SK-N-SH treated with all-trans-retinoic acid at 6 μM for 48 hours (cell line): ENCODE measurements at regions not wholly inside any gene's neighbourhood (a gene's known extent, or its start where the extent isn't known, plus 50 kb on each side); places are given as distances from the start of the nearest gene placed in this dataset.

Source experiments
- ATAC-seq: fragments of 200-7000 bp; cut with Tn5 transposase; 3 replicates; pipeline ENCODE4 v1.9.1; 2020; ENCODE audit warnings: mild to moderate bottlenecking, moderate library complexity
- ARNTL ChIP-seq: fragments of 450-650 bp; formaldehyde crosslinking; IDR thresholded peaks from 2 replicates; pipeline ENCODE4 v1.5.0; 2020; ENCODE audit warnings: low read depth, mild to moderate bottlenecking, moderate library complexity, borderline replicate concordance
- BACH2 ChIP-seq: fragments of 250-450 bp; sonication (Bioruptor Pico); IDR thresholded peaks from 2 replicates; pipeline ENCODE4 v1.9.0; 2021; ENCODE audit warnings: mild to moderate bottlenecking, borderline replicate concordance
- CREB5 ChIP-seq: fragments of 250-450 bp; sonication (Bioruptor Pico); IDR thresholded peaks from 2 replicates; pipeline ENCODE4 v1.5.1; 2020; ENCODE audit warnings: low read depth, mild to moderate bottlenecking, moderate library complexity
- CSDC2 ChIP-seq: fragments of 250-450 bp; sonication (Bioruptor Pico); IDR thresholded peaks from 2 replicates; pipeline ENCODE4 v1.5.0; 2020; ENCODE audit warnings: mild to moderate bottlenecking, moderate library complexity
- ESRRG ChIP-seq: fragments of 250-450 bp; sonication (Bioruptor Pico); IDR thresholded peaks from 2 replicates; pipeline ENCODE4 v1.6.1; 2021; ENCODE audit warnings: mild to moderate bottlenecking
- GLIS3 ChIP-seq: fragments of 250-450 bp; sonication (Bioruptor Pico); IDR thresholded peaks from 2 replicates; pipeline ENCODE4 v1.5.0; 2020; ENCODE audit warnings: mild to moderate bottlenecking, moderate library complexity
- ISL1 ChIP-seq: fragments of 250-450 bp; sonication (Bioruptor Pico); IDR thresholded peaks from 2 replicates; pipeline ENCODE4 v2.1.2; 2022; ENCODE audit warnings: mild to moderate bottlenecking, moderate library complexity
- OSR1 ChIP-seq: fragments of 250-450 bp; sonication (Bioruptor Pico); IDR thresholded peaks from 2 replicates; pipeline ENCODE4 v1.8.0; 2022; ENCODE audit warnings: moderate library complexity, mild to moderate bottlenecking, inconsistent platforms
- PATZ1 ChIP-seq: fragments of 250-450 bp; sonication (Bioruptor Pico); IDR thresholded peaks from 2 replicates; pipeline ENCODE4 v1.8.0; 2020; ENCODE audit warnings: mild to moderate bottlenecking, moderate library complexity, borderline replicate concordance
- RARB ChIP-seq: fragments of 250-450 bp; sonication (Bioruptor Pico); IDR thresholded peaks from 2 replicates; pipeline ENCODE4 v1.8.0; 2021; ENCODE audit warnings: mild to moderate bottlenecking, moderate library complexity
- SNAI2 ChIP-seq: fragments of 250-450 bp; sonication (Bioruptor Pico); IDR thresholded peaks from 2 replicates; pipeline ENCODE4 v1.5.0; 2020; ENCODE audit warnings: mild to moderate bottlenecking, moderate library complexity
- TCF4 ChIP-seq: fragments of 250-450 bp; sonication (Bioruptor Pico); IDR thresholded peaks from 2 replicates; pipeline ENCODE4 v1.8.0; 2021; ENCODE audit warnings: mild to moderate bottlenecking, moderate library complexity, borderline replicate concordance
- TOX ChIP-seq: fragments of 250-450 bp; sonication (Bioruptor Pico); IDR thresholded peaks from 2 replicates; pipeline ENCODE4 v1.8.0; 2021; ENCODE audit warnings: mild to moderate bottlenecking, moderate library complexity, borderline replicate concordance
- ZC3H10 ChIP-seq: fragments of 250-450 bp; sonication (Bioruptor Pico); IDR thresholded peaks from 2 replicates; pipeline ENCODE4 v1.5.1; 2021; ENCODE audit warnings: mild to moderate bottlenecking, moderate library complexity
- ZFP3 ChIP-seq: fragments of 250-450 bp; sonication (Bioruptor Pico); IDR thresholded peaks from 2 replicates; pipeline ENCODE4 v1.5.0; 2020; ENCODE audit warnings: mild to moderate bottlenecking, moderate library complexity
- ZNF565 ChIP-seq: fragments of 450-650 bp; formaldehyde crosslinking; conservative IDR thresholded peaks from 2 replicates; pipeline ENCODE4 v1.5.0; 2020; ENCODE audit warnings: low read depth, mild to moderate bottlenecking, moderate library complexity
- ZNF70 ChIP-seq: fragments of 450-650 bp; formaldehyde crosslinking; IDR thresholded peaks from 2 replicates; pipeline ENCODE4 v1.5.0; 2020; ENCODE audit warnings: mild to moderate bottlenecking, moderate library complexity
- ZNF8 ChIP-seq: fragments of 450-650 bp; formaldehyde crosslinking; IDR thresholded peaks from 2 replicates; pipeline ENCODE4 v1.5.0; 2020; ENCODE audit warnings: mild to moderate bottlenecking, moderate library complexity
- TF ChIP-seq, protein P1 (sequence below): fragments of 250-450 bp; sonication (Bioruptor Pico); IDR thresholded peaks from 2 replicates; pipeline ENCODE4 v1.5.0; 2020; ENCODE audit warnings: mild to moderate bottlenecking, moderate library complexity
- TF ChIP-seq, protein P2 (sequence below): fragments of 250-450 bp; sonication (Bioruptor Pico); IDR thresholded peaks from 2 replicates; pipeline ENCODE4 v1.8.0; 2021; ENCODE audit warnings: low read depth, mild to moderate bottlenecking, moderate library complexity, borderline replicate concordance
- TF ChIP-seq, protein P3 (sequence below): fragments of 250-450 bp; sonication (Bioruptor Pico); IDR thresholded peaks from 2 replicates; pipeline ENCODE4 v1.5.1; 2021; ENCODE audit warnings: mild to moderate bottlenecking, moderate library complexity

DNA sequence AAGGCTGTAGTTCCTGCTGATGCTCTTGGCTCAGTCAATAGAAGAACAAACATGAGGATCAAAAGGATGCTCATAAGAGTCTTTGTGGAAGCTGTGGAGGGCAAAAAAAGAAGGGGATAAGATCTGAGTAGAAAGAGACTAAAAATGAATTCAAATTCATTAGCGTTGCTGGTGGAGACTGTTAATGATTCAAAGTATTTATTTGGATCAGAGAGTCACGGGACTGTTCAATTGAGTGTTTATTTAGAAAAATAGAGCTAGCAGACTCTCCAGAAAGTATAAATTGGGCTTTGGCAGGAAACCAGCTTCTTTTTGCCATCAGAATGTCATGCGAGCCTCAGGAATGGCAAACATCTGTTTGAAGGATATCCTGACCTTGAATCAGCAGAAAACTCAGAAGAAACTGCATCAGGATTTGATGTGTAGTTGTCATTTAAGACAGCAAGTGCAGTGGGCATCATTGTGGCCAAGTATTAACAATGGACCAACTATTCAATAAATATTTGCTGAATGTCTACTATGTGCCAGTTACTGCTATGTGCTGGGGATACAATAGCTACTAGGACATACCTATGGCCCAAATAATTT is 126.4 kb downstream of the TBC1D30 start:
- TF ChIP-seq ZC3H10 (CRISPR knock-in tag): no peak
- ATAC-seq: no peak

DNA sequence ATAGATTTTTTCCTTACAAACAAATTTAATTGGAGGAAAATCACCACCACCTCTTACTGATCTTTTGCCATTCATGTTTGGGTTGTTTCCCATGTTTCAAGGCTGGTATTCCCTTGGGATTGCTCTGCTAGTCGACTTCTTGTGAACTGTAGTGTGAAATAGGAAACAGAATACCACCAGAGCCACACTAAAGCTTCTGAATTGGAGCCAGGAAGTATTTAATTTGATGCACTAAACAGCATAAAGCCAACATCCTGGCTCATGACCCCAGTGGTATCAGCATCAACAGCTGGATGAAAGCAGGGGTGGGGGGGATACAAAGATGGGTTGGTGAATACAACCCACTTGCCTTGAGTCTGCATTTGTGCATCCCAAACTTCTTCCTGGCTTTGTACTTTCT is 127.5 kb downstream of the TBC1D30 start:
- no peak for ATAC-seq
- TF ChIP-seq PATZ1 (CRISPR knock-in tag) (no peak), ZFP3 (no peak), ARNTL (CRISPR knock-in tag) (no peak), RARB (CRISPR knock-in tag) (no peak), OSR1 (CRISPR knock-in tag) (no peak), CREB5 (no peak), SNAI2 (CRISPR knock-in tag) (no peak), ZNF8 (CRISPR knock-in tag) (no peak)
- TF ChIP-seq, protein P1, sequence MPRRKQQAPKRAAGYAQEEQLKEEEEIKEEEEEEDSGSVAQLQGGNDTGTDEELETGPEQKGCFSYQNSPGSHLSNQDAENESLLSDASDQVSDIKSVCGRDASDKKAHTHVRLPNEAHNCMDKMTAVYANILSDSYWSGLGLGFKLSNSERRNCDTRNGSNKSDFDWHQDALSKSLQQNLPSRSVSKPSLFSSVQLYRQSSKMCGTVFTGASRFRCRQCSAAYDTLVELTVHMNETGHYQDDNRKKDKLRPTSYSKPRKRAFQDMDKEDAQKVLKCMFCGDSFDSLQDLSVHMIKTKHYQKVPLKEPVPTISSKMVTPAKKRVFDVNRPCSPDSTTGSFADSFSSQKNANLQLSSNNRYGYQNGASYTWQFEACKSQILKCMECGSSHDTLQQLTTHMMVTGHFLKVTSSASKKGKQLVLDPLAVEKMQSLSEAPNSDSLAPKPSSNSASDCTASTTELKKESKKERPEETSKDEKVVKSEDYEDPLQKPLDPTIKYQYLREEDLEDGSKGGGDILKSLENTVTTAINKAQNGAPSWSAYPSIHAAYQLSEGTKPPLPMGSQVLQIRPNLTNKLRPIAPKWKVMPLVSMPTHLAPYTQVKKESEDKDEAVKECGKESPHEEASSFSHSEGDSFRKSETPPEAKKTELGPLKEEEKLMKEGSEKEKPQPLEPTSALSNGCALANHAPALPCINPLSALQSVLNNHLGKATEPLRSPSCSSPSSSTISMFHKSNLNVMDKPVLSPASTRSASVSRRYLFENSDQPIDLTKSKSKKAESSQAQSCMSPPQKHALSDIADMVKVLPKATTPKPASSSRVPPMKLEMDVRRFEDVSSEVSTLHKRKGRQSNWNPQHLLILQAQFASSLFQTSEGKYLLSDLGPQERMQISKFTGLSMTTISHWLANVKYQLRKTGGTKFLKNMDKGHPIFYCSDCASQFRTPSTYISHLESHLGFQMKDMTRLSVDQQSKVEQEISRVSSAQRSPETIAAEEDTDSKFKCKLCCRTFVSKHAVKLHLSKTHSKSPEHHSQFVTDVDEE (CRISPR knock-in tag): no peak

DNA sequence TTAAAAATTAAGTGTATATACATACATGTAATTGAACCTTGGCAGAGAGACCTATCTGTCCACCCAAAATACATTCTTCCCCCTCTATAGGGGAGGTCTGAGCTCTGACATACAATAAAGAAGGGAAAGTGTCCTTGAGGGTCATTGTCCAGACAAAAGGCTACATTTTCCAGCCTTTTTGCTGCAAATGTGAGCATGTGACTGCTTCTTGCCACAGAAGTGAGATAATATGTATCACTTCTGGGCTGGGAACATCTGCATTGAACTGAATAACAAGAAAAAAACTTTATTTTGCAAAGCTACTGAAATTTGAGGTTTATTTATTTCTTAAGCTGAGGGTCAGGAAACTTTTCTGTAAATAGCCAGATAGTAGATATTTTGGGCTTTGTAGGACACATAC is 131.3 kb downstream of the TBC1D30 start:
- TF ChIP-seq CSDC2 (CRISPR knock-in tag) (no peak), ZFP3 (no peak), GLIS3 (CRISPR knock-in tag) (no peak), CREB5 (no peak), SNAI2 (CRISPR knock-in tag) (no peak), ZNF565 (CRISPR knock-in tag) (no peak), ZNF70 (CRISPR knock-in tag) (no peak), RARB (CRISPR knock-in tag) (no peak), ISL1 (CRISPR knock-in tag) (no peak), ESRRG (CRISPR knock-in tag) (no peak), TCF4 (CRISPR knock-in tag) (no peak), ZC3H10 (CRISPR knock-in tag) (no peak), ARNTL (CRISPR knock-in tag) (no peak), TOX (CRISPR knock-in tag) (no peak), BACH2 (CRISPR knock-in tag) (no peak)
- TF ChIP-seq, protein P2, sequence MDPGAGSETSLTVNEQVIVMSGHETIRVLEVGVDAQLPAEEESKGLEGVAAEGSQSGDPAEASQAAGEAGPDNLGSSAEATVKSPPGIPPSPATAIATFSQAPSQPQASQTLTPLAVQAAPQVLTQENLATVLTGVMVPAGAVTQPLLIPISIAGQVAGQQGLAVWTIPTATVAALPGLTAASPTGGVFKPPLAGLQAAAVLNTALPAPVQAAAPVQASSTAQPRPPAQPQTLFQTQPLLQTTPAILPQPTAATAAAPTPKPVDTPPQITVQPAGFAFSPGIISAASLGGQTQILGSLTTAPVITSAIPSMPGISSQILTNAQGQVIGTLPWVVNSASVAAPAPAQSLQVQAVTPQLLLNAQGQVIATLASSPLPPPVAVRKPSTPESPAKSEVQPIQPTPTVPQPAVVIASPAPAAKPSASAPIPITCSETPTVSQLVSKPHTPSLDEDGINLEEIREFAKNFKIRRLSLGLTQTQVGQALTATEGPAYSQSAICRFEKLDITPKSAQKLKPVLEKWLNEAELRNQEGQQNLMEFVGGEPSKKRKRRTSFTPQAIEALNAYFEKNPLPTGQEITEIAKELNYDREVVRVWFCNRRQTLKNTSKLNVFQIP (CRISPR knock-in tag): no peak
- TF ChIP-seq, protein P1 (CRISPR knock-in tag): no peak
- TF ChIP-seq, protein P3, sequence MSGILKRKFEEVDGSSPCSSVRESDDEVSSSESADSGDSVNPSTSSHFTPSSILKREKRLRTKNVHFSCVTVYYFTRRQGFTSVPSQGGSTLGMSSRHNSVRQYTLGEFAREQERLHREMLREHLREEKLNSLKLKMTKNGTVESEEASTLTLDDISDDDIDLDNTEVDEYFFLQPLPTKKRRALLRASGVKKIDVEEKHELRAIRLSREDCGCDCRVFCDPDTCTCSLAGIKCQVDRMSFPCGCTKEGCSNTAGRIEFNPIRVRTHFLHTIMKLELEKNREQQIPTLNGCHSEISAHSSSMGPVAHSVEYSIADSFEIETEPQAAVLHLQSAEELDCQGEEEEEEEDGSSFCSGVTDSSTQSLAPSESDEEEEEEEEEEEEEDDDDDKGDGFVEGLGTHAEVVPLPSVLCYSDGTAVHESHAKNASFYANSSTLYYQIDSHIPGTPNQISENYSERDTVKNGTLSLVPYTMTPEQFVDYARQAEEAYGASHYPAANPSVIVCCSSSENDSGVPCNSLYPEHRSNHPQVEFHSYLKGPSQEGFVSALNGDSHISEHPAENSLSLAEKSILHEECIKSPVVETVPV (CRISPR knock-in tag): no peak
- ATAC-seq: no peak
